GM04504 (cell line): ENCODE measurements at regions not wholly inside any gene's neighbourhood (a gene's known extent, or its start where the extent isn't known, plus 50 kb on each side); places are given as distances from the start of the nearest gene placed in this dataset.
"Not testable (repeated sequence)": the region's sequence is repeated elsewhere in the genome, so short reads cannot be mapped to it uniquely, and the experiment has no call there.

Experiments used
- DNase-seq: peaks from one replicate; pipeline ENCODE4 v3.0.0-alpha.2; 2012; ENCODE audit warnings: low read depth

DNA sequence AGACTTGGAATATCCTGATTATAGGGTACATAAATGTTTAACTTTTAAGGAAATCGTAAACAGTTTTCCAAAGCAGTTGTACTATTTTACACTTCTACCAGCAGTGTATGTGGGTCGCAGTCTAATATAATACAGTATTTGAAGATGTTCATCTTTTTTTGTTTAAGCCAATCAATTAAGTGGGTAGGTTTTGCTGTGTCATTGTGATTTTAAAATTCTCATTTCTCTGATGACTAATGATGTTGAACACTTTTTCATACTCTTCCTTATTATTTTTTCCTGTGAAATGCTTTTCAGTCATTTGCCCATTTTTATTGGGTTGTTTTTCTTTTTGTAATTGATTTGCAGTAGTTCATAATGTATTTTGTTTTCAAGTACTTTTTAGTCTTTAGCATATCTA, 2689.7 kb downstream of the PCDH9 start:
- no peak for DNase-seq

DNA sequence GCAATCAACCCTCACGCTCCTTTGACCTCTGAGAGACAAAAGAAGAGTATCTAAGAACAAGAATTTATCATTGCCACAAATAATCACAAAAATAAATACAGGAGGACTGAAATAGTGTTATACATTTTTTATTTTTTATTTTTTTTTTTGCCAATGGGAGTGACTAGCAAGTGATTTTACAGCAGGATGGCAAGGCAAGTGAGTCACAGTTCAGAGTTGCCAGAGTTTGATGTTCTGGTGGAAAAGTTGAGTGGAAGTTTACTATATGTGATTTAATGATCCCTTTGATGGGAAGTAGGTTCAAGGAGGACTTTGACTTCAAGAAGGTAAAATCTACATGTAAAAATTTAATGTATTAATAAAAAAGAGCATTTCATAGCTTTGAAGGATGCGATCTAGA, 2691.4 kb downstream of the PCDH9 start:
- DNase-seq, result no peak

DNA sequence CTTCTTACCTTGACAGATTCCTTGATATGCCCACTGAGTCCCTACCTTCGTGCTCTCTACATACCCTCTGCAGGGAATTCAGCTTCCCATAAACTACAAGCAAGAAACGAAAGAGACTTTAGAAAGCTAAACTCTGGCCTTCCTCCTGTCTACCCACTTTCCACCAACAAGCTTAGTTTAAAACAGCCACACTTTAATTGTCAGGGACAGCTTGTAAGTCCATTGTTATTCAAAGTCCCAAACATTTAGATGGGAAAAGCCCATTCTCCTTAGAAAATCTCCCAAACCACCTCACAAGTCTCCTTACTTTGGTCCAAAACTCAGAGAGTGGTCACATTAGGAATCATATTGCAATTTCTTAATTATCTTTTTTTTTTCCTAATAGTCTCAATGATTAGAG, 2695.8 kb downstream of the PCDH9 start:
- DNase-seq, result no peak

DNA sequence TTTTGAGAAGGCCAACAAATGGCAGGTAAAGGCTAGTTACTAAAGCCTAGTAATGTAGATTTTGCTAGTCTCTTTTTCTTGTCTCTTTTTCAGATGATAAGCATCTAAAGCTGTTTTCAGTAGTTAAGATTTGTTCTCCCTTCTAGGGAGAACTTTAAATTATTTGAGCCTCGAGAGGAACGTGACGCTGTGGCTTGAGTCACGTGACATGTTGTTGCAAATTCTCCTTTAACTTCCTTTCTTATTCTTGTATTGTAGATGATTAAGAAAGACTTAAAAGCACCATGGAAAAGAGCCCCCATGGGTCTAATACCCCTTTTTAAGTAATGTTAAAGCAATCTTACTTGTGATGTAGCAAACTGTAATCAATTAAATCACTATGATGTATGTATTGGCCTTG, 2698.7 kb downstream of the PCDH9 start:
- no peak for DNase-seq

- no peak for DNase-seq
Measured at GRCh38 chr13:64529874-64530485, 2700.2 kb downstream of the PCDH9 start.

DNA sequence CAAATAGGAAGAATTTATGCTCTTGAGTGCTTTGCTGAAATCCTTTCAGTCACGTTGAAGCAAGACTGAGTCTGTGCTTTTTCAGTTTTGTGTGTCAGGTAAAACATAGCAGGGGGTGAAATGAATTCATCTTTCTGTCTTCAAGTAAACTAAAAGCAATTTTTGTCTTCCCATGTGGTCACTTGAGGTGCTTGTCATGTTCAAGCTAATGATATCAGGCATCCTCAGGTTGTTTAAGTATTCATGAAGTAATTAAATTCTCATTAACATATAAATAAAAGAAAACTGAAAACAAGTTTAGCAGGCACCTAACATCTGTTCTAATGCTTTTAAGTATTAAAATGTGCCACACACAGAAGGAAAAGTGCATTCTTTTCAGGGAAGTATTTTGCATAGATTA, 2701.3 kb downstream of the PCDH9 start:
- no peak for DNase-seq

- DNase-seq, result no peak
Measured at GRCh38 chr13:64527561-64527960, 2702.6 kb downstream of the PCDH9 start.

GRCh38 chr13:64525687-64526086, 2704.4 kb downstream of the PCDH9 start:
- no peak for DNase-seq

DNA sequence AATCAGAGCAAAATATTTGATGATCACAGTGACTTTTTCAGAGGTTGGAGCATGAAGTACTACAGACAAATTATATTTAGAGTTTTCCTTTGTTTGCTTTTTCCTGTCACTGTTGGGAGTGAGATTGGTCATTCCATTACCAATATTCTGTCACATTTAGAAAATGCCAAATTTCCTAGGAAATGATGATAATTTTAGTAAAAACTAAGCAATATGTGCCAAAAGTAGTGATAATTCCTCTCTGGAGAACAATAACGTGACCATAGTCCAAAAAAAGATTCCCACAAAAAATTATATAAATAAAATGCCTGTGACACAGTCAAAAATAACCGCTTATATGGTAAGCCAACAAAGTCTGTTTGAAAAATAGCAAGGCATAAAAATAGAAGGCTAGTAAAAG, 2719.4 kb downstream of the PCDH9 start:
- DNase-seq, result no peak

- DNase-seq, result no peak
Measured at GRCh38 chr13:64506246-64506645, 2723.9 kb downstream of the PCDH9 start.

DNA sequence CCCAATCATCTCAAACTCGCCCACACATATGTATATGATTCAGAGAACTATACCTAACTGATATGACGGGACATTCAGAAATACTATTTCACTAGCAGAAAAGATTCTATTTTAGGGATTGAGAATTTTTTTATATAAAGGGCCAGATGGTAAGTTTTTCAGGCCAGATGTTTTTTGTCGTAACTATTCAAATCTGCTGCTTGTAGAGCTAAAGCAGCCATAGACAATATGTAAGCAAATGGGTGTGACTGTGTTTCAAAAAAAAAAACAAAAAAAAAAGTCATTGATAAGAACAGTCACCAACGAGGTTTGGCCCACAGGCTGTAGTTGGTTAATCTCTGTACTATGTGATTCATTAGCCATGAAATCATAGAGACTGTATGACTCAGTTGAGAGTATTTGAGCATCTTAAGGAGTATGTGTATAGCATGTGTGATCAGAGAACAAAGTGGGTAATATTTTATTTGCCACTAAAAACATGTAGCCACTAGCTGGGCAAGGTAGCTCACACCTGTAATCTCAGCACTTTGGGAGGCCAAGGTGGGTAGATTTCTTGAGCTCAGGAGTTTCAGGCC, 2724.7 kb downstream of the PCDH9 start:
- DNase-seq, result no peak

DNA sequence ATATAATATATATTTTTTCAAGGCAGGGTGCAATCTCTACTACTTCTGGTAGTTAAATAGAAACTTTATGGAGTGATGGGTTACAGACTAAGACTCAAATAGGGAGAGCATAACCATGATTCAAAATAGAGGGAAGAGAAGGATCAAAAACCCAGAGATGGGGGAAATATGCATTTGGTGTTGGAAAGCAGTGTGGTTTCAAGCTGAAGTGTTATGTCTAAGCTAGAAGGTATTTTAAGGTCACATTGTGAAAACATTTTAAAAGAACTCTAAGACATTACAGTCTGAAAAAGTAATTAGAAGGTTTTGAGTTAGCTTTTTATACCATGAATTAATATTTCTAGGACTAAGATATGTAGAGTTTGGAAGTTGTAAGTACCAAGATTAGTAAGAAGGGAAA, 2741.4 kb downstream of the PCDH9 start:
- DNase-seq, result no peak

- DNase-seq, result no peak
Measured at GRCh38 chr13:64482373-64482772, 2747.8 kb downstream of the PCDH9 start.

- DNase-seq, result no peak
Measured at GRCh38 chr13:64480672-64481071, 2749.5 kb downstream of the PCDH9 start.

DNA sequence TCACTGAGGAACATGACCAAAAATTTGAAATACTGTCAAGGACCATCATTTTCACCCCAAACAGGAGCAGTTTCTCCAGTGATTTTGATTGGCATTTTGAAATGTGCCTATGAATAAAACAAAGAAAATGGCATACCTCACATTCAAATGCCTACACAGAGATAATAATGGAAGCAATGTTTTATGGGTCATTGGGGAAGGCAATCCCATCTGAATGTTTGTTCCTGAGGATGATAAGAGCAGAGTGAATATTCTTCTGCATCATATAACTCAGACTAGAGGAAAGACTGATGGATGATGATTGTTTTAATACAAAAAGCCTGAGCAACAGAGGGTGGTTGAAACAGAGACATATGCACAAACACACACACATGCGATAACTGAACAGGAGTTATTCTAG, 2749.9 kb downstream of the PCDH9 start:
- DNase-seq, result no peak

DNA sequence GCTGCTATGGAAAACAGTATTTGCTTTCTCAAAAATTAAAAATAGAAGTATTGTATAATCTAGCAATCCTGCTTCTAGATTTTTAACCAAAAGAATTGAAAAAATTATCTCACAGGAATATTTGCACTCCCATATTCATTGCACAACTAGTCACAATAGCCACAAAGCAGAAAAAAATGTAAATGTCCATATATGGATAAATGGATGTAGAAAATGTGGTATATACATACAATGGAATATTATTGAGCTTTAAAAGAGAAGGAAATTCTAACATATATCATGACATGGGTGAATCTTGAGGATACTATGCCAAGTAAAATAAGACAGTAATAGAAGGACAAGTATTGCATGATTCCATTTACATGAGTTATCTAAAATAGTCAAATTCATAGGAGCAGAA, 2753.0 kb downstream of the PCDH9 start:
- no peak for DNase-seq

- DNase-seq, result not testable (repeated sequence)
Measured at GRCh38 chr13:64476041-64476568, 2754.0 kb downstream of the PCDH9 start.

- DNase-seq, result peak; percentile 30
Measured at GRCh38 chr13:64471916-64472315, 2758.2 kb downstream of the PCDH9 start.

GRCh38 chr13:64470751-64471150, 2759.4 kb downstream of the PCDH9 start:
- DNase-seq, result no peak

DNA sequence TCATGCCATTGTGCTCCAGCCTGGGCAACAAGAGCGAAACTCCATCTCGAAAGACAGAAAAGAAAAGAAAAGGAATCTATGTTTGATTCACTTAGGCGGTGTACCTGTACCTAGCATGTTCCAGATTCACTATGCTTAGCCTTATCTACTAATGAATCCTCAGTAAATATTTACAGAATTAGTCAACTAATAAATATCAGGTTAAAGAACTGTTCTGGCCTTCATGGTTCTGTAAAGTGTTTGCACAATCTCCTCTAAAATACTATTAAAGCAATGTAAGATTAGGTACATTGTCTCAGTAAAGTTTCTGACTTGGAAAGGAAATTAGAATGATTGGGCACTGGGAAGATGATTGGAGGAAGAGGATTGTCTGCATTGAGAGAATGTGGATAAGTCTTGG, 2770.4 kb downstream of the PCDH9 start:
- no peak for DNase-seq

- no peak for DNase-seq
Measured at GRCh38 chr13:64457976-64458375, 2772.2 kb downstream of the PCDH9 start.

DNA sequence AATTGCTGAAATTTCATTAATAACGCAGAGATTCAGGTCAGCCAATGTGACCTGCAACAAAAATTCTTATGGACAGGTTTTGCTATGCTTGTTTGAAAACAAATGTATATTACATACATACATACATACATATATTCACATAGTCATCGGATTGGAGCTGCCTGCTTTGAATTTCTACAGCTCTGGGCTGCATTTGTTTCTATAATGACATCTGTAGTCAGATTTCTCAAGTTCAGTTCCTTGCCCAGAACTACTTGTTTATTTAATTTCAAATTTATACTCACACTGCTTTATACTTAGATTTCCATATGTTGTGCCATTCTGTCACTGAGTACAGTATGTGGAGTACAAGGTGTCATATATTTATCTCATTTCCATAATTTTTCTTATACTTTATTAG, 2775.0 kb downstream of the PCDH9 start:
- no peak for DNase-seq

DNA sequence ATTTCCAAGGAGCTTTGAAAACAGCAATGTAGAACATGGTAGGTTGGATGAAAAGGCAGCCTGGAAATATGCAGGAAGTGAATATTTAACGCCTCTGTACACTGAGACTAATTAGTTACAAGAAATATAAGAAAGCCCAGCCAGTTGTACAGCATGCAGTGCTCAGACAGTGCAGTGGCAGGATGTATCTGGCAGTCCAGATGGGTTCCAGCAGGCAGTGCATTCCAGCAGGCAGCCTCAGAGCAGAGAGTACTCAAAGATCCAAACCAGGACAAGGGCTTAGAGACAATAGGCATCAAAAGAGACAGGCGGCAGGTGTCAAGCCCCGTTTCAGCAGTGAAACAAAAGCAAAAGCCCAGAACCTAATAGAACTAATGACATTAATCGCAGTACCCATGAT, 2776.3 kb downstream of the PCDH9 start:
- DNase-seq, result no peak

DNA sequence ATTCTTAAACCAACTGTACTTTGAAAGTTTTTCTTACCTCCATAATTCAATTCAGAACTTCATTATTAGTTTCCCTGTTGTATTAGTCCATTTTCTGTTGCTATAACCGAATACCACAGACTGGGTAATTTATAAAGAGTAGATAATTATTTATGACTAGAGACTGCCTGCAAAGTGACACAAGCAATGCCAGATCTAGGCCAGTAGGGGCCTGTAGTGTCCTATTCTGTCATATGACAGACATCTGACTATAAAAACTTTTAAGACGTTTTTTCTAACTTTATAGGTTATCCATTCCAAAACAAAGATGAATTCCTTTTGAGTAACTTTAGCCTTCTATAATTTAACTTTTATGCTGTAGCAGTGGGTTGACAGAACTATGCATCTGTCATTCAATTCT, 2783.8 kb downstream of the PCDH9 start:
- DNase-seq, result no peak
